ENCODE measurements at regions not wholly inside any gene's neighbourhood (a gene's known extent, or its start where the extent isn't known, plus 50 kb on each side); places are given as distances from the start of the nearest gene placed in this dataset.

- FAIRE-seq (no peak), DNase-seq (ENCODE audit: low read depth) (no peak)
- Histone ChIP-seq H3K27me3 (ENCODE audit: control insufficient read depth, insufficient read depth, low read length) (no peaks in the 10 kb centered on the region), H3K4me3 (ENCODE audit: low read depth, low read length) (no peak overlapping the region), H3K36me3 (ENCODE audit: control insufficient read depth, insufficient read depth, low read length) (no peaks in the 10 kb centered on the region)
- TF ChIP-seq CTCF (IDR thresholded peaks at IDR 0.05; ENCODE audit: insufficient read depth, low read length, severe bottlenecking) = no peak
Observed at GRCh38 chr16:86669285-86669805, 91.0 kb downstream of the FOXL1 start.

DNA sequence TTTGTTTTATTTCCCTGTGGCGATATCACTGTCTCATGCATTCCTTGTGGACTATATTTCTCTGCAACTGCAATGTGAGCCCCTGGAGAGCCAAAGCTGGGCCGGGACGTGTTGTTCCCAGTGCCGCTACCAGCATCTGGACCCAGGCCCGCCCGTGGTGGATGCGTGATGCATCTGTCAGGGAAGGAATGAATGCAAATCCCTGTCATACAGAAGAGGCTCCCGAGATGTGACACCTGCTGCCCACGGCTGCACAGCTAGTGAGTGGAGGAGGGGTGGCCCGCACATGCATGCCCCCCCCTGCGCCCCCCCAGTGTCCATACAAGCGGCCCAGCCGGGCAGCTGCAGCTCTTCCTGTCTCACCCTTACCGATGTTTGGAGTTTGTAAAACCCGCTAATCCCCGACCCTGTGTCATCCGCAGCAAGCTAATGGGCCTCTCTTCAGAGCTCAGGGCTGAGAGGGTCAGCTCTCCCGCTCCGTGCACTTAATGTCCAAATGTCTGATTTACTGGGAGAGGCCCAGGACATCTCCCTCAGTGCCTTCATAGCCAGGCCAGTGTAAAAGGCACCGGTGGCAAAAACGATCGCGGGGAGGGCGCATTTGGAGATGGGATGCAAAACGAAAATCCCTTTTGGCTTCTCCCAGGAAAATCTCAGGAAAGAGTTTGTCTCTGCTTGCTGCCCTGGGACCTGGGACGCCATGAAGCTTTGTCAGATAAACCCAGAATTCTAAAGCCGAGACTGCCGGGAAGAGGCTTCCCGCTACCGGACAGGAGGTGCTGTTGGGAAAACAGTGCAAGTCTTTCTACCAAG is 91.8 kb downstream of the FOXL1 start:
- FAIRE-seq = no peak
- DNase-seq (ENCODE audit: low read depth) = no peak
- Histone ChIP-seq H3K4me3 (ENCODE audit: low read depth, low read length) (no peak overlapping the region), H3K36me3 (ENCODE audit: control insufficient read depth, insufficient read depth, low read length) (no peaks in the 10 kb centered on the region), H3K27me3 (ENCODE audit: control insufficient read depth, insufficient read depth, low read length) (no peaks in the 10 kb centered on the region)
- no peak for TF ChIP-seq CTCF (IDR thresholded peaks at IDR 0.05; ENCODE audit: insufficient read depth, low read length, severe bottlenecking)

DNA sequence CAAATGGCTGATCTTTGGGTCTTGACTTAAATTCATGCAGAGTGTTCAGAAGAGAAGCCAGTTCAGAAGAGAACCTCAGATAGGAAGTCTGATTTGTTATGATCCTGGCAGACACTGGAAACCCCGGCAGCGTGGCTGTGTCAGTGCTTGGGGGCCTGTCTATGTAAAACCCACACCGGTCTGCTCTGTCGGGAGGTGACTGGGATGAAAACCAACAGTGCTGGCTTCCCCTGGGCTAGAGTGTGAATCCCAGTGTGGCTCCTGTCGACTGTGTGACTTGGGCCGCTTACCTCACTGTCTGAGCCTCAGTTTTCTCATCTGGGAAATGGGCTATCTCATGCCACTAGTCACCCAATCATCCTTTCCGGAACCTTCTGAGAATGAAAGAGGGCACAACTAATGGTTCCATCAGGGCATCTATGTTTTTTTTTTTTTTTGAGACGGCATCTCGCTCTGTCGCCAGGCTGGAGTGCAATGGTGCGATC is 92.4 kb downstream of the FOXL1 start:
- H3K27me3 ChIP-seq (ENCODE audit: control insufficient read depth, insufficient read depth, low read length) = no peaks in the 10 kb centered on the region
- FAIRE-seq (no peak), DNase-seq (ENCODE audit: low read depth) (no peak)
- no peaks in the 10 kb centered on the region for H3K36me3 ChIP-seq (ENCODE audit: control insufficient read depth, insufficient read depth, low read length)
- no peak for TF ChIP-seq CTCF (IDR thresholded peaks at IDR 0.05; ENCODE audit: insufficient read depth, low read length, severe bottlenecking)
- no peak overlapping the region for H3K4me3 ChIP-seq (ENCODE audit: low read depth, low read length)

DNA sequence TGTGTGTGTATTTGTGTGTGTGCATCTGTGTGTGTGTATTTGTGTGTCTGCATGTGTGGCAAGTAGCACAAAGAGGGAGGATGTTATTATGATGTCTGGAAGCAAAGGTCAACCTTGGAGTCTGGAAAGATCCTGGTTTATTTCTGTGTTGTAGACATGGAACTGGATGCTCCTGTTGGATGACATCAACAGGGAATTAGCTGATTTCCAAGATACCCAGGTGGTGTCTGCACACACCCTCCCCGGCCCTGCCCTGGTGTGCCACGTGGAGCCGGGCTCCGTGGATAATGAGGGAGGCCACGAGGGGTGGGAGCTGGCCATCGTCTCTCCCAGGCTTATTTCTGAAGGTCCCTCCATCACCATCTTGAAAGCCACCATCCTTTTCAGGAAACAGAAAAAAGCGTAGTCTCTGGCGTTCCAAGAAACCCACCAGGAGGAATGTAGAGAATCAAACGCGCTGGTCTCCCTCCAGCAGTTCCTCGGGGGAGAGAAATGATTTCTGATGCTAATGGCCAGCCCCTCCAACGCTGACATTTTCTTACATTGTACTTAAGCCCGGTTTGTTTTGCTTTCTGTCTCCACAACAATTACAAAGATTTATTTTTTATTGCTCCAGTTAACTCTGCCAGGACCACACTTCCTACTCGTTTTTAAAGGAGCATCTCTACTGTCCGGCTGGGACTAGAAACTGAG is 93.3 kb downstream of the FOXL1 start:
- no peak for FAIRE-seq
- no peak overlapping the region for H3K4me3 ChIP-seq (ENCODE audit: low read depth, low read length)
- no peaks in the 10 kb centered on the region for H3K36me3 ChIP-seq (ENCODE audit: control insufficient read depth, insufficient read depth, low read length)
- no peaks in the 10 kb centered on the region for H3K27me3 ChIP-seq (ENCODE audit: control insufficient read depth, insufficient read depth, low read length)
- no peak for TF ChIP-seq CTCF (IDR thresholded peaks at IDR 0.05; ENCODE audit: insufficient read depth, low read length, severe bottlenecking)
- DNase-seq (ENCODE audit: low read depth) = no peak

DNA sequence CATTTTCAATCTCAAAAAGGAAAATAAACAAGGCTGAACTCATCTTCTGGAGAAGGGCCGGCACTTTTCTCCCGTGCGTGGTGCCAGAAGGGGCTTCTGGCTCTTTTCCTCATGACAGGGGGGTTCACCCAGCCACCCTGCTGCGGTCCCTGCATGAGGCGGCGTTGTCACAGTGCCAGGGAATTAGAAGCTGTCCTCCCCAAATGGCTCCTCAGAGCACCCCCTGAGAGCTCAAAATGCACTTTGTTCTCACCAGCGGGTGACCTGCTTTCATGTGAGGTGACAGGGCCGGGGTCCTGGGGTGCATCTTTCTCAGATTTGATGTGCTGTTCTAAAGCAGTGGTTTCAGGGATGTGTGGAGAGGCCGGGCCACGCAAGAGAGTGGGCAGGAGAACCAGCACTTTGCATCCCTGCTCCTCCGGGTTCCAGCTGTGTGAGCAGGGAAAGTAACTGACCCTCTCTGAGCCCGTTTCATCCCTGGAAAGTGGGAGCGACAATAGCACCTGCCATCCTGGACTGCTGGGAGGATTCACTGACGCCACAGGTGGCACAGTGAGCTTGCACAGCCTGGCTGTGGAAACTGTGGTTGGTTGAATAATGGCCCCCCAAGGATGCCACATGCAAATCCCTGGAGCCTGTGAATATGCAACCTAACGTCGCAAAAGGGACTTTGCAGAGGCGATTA is 94.0 kb downstream of the FOXL1 start:
- DNase-seq (ENCODE audit: low read depth) (no peak), FAIRE-seq (peak; percentile 73)
- H3K27me3 ChIP-seq (ENCODE audit: control insufficient read depth, insufficient read depth, low read length) = no peaks in the 10 kb centered on the region
- H3K4me3 ChIP-seq (ENCODE audit: low read depth, low read length) = no peak overlapping the region
- TF ChIP-seq CTCF (IDR thresholded peaks at IDR 0.05; ENCODE audit: insufficient read depth, low read length, severe bottlenecking) = no peak
- H3K36me3 ChIP-seq (ENCODE audit: control insufficient read depth, insufficient read depth, low read length) = no peaks in the 10 kb centered on the region

All from bronchial epithelial cell (primary cell).